Prostate gland (tissue), 2 donors: ENCODE measurements at regions not wholly inside any gene's neighbourhood (a gene's known extent, or its start where the extent isn't known, plus 50 kb on each side); places are given as distances from the start of the nearest gene placed in this dataset.

Experiments
- DNase-seq: peaks from one replicate; pipeline ENCODE4 v3.0.0-alpha.2; 2019; ENCODE audit warnings: low spot score
- H3K27ac ChIP-seq, 2 donors: fragments of 200-600 bp; sonication (generic); 2 replicates each; pipeline ENCODE4 v1.5.1; 2017 to 2019
- H3K27me3 ChIP-seq: fragments of 200-600 bp; sonication (generic); replicated peaks from 2 replicates; pipeline ENCODE4 v1.5.1; 2019; ENCODE audit not compliant: insufficient read depth
- H3K36me3 ChIP-seq, 2 donors: fragments of 200-600 bp; sonication (generic); 1 replicate in 1 of 2; 2 replicates in 1 of 2; pipeline versions ENCODE4 v1.5.1 to v1.8.1; 2017 to 2019
- H3K4me1 ChIP-seq: fragments of 200-600 bp; sonication (generic); replicated peaks from 2 replicates; pipeline ENCODE4 v1.5.1; 2019
- H3K4me3 ChIP-seq, 2 donors: fragments of 200-600 bp; sonication (generic); 2 replicates each; pipeline ENCODE4 v1.5.1; 2017 to 2019
- H3K9me3 ChIP-seq: fragments of 200-600 bp; sonication (generic); 2 replicates; pipeline ENCODE4 v1.5.1; 2017
- POLR2A ChIP-seq: fragments of 450-650 bp; IDR thresholded peaks from one replicate; pipeline ENCODE4 v1.6.1; 2016; ENCODE audit warnings: antibody characterized with exemption, mild to moderate bottlenecking
- POLR2AphosphoS5 ChIP-seq: sonication (generic); formaldehyde crosslinking; IDR thresholded peaks from one replicate; pipeline ENCODE4 v1.6.1; 2017; ENCODE audit warnings: antibody characterized with exemption
- WGBS: methylation state at CpG from one replicate; pipeline ENCODE4 v1.1.5; 2018; 5-methylcytosine and 5-hydroxymethylcytosine counted together
- intact Hi-C: fragments of 100-400 bp; cut with DNase I; formaldehyde crosslinking; loops from one replicate; pipeline ENCODE4 v1.14.2; 2022
- TF ChIP-seq, protein P1 (sequence below), 4 experiments: fragments of 200-600 bp in 2 of 4; fragments of 450-650 bp in 2 of 4; sonication (generic) in 2 of 4; IDR thresholded peaks; 1 replicate in 3 of 4; 2 replicates in 1 of 4; pipeline ENCODE4 v1.5.1; 2016 to 2019; ENCODE audit warnings: antibody characterized with exemption in 4 of 4, mild to moderate bottlenecking in 2 of 4, moderate library complexity in 2 of 4

DNA sequence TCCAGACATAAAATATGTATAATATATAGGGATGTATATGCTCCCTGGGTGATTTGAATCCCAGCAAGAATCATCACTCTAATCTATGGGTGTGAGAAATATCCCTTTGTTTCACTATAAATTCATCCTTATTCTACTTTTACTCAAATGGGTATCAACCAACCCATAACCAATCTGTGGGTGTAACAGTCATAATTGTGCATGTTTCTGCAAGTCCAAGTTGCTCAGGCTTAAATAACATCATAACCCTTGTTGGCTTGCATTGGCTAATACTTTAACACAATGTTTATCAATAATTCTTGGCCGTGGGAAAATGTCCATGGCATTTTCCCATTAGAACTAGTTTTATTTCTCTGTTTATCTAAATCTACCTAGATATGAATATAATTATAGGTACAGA, 530.5 kb upstream of the TLE4 start:
- Histone ChIP-seq H3K27ac (no peak overlapping the region), H3K27me3 (no peaks in the 10 kb centered on the region), H3K36me3 (no peaks in the 10 kb centered on the region), H3K4me3 (no peak overlapping the region), H3K4me1 (no peaks in the 10 kb centered on the region), H3K9me3 (no peaks in the 10 kb centered on the region)
- intact Hi-C loops, result no loop called here
- TF ChIP-seq, protein P1, sequence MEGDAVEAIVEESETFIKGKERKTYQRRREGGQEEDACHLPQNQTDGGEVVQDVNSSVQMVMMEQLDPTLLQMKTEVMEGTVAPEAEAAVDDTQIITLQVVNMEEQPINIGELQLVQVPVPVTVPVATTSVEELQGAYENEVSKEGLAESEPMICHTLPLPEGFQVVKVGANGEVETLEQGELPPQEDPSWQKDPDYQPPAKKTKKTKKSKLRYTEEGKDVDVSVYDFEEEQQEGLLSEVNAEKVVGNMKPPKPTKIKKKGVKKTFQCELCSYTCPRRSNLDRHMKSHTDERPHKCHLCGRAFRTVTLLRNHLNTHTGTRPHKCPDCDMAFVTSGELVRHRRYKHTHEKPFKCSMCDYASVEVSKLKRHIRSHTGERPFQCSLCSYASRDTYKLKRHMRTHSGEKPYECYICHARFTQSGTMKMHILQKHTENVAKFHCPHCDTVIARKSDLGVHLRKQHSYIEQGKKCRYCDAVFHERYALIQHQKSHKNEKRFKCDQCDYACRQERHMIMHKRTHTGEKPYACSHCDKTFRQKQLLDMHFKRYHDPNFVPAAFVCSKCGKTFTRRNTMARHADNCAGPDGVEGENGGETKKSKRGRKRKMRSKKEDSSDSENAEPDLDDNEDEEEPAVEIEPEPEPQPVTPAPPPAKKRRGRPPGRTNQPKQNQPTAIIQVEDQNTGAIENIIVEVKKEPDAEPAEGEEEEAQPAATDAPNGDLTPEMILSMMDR (IDR thresholded peaks at IDR 0.05), result no peak
- no peak for TF ChIP-seq POLR2AphosphoS5
- no peak for TF ChIP-seq POLR2A
- WGBS, result 85% methylated on average over 1 of the region's 1 CpG
- no peak for DNase-seq

DNA sequence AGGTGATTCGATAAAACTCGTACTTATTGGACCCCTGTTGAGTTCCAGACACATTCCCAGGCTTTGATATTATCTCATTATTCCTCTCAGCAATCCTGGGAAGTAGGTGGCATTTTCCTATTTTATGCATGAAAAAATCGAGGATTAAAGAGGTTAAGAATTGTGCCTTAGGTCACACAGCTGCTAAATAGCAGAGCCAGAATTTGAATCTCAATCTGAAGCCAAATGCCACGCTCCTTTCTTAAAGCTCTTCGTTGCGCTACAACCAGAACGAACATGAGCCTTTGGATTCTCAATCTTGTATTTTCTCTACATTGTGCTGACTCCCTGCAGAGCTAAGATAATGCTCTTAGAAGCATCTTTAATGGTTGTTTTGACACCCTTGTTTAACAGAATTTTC, 527.8 kb upstream of the TLE4 start:
- no peak for DNase-seq
- no peaks in the 10 kb centered on the region for H3K27me3 ChIP-seq
- H3K27ac ChIP-seq, result no peak overlapping the region
- H3K9me3 ChIP-seq, result no peaks in the 10 kb centered on the region
- H3K4me1 ChIP-seq, result no peaks in the 10 kb centered on the region
- TF ChIP-seq POLR2AphosphoS5, result no peak
- no peak for TF ChIP-seq POLR2A
- TF ChIP-seq, protein P1 (IDR thresholded peaks at IDR 0.05), result no peak
- H3K36me3 ChIP-seq, result no peaks in the 10 kb centered on the region
- intact Hi-C loops, result no loop called here
- no peak overlapping the region for H3K4me3 ChIP-seq
- WGBS, result 76% methylated on average over 7 of the region's 7 CpGs

DNA sequence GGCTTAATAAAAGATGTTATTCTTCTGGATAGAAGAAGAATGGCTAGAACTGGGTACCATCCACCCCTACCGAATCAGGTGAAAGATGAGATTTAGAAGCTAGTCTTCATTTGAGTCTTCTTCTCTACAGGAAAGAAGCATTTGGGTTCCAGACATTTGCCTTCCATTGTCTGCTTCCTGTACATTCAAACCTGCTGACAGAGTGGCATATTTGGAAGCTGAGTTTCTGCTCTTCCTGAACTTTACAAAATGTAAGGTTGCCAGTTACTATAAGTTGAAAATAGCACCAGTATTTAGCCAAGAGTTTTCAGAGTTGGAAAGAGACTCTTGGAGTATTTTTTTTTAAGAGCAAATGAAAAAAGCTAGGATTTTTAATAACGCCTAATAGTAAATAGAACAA, 525.4 kb upstream of the TLE4 start:
- Histone ChIP-seq H3K4me1 (no peaks in the 10 kb centered on the region), H3K9me3 (no peaks in the 10 kb centered on the region), H3K27ac (no peak overlapping the region), H3K27me3 (no peaks in the 10 kb centered on the region), H3K4me3 (no peak overlapping the region), H3K36me3 (no peaks in the 10 kb centered on the region)
- no peak for DNase-seq
- TF ChIP-seq, protein P1 (IDR thresholded peaks at IDR 0.05), result no peak
- TF ChIP-seq POLR2AphosphoS5 (no peak), POLR2A (no peak)
- intact Hi-C loops, result no loop called here
- WGBS, result 69% methylated on average over 2 of the region's 2 CpGs

DNA sequence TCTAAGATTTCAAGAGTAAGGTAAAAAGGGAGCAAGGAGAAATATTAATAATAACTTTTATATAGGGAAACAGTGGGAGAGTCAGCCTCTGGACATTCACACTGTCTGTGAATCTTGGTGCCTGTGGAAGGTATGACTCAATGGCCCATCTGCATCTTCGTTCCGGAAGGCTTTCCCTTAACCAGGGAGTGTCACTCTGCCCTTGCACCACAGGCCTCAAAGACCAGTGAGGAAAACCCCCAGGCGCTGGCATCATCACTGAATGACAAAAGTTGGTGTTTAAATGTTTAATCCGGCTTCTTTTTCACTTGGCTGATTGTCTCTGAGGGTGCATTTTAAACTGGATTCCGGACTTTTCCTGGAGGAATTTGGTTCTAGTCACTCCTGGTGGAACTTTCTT, 522.4 kb upstream of the TLE4 start:
- Histone ChIP-seq H3K9me3 (no peaks in the 10 kb centered on the region), H3K27me3 (no peaks in the 10 kb centered on the region), H3K27ac (no peak overlapping the region), H3K4me3 (no peak overlapping the region), H3K4me1 (no peaks in the 10 kb centered on the region), H3K36me3 (no peaks in the 10 kb centered on the region)
- intact Hi-C loops, result no loop called here
- DNase-seq, result no peak
- WGBS, result 80% methylated on average over 5 of the region's 5 CpGs
- TF ChIP-seq POLR2AphosphoS5, result no peak
- TF ChIP-seq, protein P1 (IDR thresholded peaks at IDR 0.05), result no peak
- no peak for TF ChIP-seq POLR2A

DNA sequence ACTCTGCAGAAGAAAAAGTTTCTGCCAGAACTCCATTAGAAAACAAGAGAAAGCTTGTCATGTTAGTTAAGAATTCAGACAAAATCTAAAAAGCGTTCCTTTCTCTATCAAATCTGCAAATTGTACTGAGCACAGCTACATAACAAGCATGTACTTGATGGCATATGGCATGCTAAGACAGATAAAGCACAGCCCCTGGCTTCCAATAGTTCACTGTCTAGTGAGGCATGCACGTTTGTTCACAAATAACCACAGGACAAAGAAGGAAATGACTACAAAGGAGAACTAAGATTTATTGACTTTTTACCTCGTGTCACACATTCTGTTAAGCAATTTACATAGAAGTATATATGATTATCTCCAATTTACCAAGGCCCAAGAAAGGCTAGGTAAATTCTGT, 518.2 kb upstream of the TLE4 start:
- Histone ChIP-seq H3K27me3 (no peaks in the 10 kb centered on the region), H3K4me1 (no peaks in the 10 kb centered on the region), H3K27ac (no peak overlapping the region), H3K9me3 (no peaks in the 10 kb centered on the region), H3K4me3 (no peak overlapping the region), H3K36me3 (no peaks in the 10 kb centered on the region)
- no peak for DNase-seq
- TF ChIP-seq POLR2A (no peak), POLR2AphosphoS5 (no peak)
- WGBS, result 30% methylated on average over 3 of the region's 3 CpGs
- intact Hi-C loops, result no loop called here

DNA sequence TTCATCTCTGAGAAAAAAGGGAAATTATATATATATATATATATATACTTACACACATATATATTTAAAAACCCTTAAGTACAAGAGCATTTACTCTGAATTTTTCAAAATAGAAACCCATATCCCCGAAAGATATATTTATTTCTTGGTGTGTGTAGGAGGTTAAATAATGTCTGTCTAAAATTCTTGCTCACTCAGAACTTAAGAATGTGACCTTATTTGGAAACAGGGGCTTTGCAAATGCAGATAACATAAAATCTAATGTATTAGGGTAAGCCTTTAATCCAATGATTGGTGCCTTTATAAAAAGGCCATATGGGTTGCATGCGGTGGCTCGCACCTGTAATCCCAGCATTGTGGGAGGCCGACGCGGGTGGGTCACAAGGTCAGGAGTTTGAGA, 517.3 kb upstream of the TLE4 start:
- H3K4me1 ChIP-seq, result no peaks in the 10 kb centered on the region
- no peak overlapping the region for H3K4me3 ChIP-seq
- TF ChIP-seq, protein P1 (IDR thresholded peaks at IDR 0.05), result no peak
- TF ChIP-seq POLR2A (no peak), POLR2AphosphoS5 (no peak)
- intact Hi-C loops, result no loop called here
- no peaks in the 10 kb centered on the region for H3K9me3 ChIP-seq
- H3K27ac ChIP-seq, result no peak overlapping the region
- no peaks in the 10 kb centered on the region for H3K36me3 ChIP-seq
- no peaks in the 10 kb centered on the region for H3K27me3 ChIP-seq
- 99% methylated on average over 6 of the region's 6 CpGs for WGBS
- no peak for DNase-seq
